HCT116 (cell line): ENCODE measurements at regions not wholly inside any gene's neighbourhood (a gene's known extent, or its start where the extent isn't known, plus 50 kb on each side); places are given as distances from the start of the nearest gene placed in this dataset.

ENCODE experiments used
- ATAC-seq: fragments of 200-7000 bp; cut with Tn5 transposase; 2 replicates; pipeline ENCODE4 v1.9.1; 2020; ENCODE audit warnings: mild to moderate bottlenecking, moderate library complexity
- BruUV-seq: library from RNA; stranded (reverse); fragments of 400-500 nt; replicated peaks from 2 replicates; lab custom pipeline; 2021; lab: Mats Ljungman, UMichigan
- CTCF ChIA-PET: fragments of 300-600 bp; sonication (Branson Sonifier 250); formaldehyde crosslinking; loops from one replicate; lab custom pipeline; 2021; ENCODE audit warnings: antibody characterized with exemption; lab: Charles Lee
- POLR2A ChIA-PET: fragments of 300-600, 350-600 bp; sonication (Branson Sonifier 250); formaldehyde crosslinking; loops from one replicate; lab custom pipeline; 2021; ENCODE audit warnings: antibody characterized with exemption; lab: Charles Lee
- RAD21 ChIA-PET, 2 experiments: fragments of 300-600 bp; sonication (Branson Sonifier 250); formaldehyde crosslinking; loops; one replicate each; lab custom pipeline; 2023; ENCODE audit warnings: low total read pairs in 2 of 2; ENCODE audit not compliant: uncharacterized antibody in 2 of 2, unreplicated experiment in 2 of 2, low non-redundant PET in 1 of 2; lab: Charles Lee
- DNase-seq: peaks from one replicate; pipeline ENCODE4 v3.0.0-alpha.2; 2010; ENCODE audit warnings: low read depth, low spot score
- H2AFZ ChIP-seq: fragments of 200-600 bp; shearing (Covaris generic), sonication (generic); 2 replicates; pipeline ENCODE4 v1.6.1; 2017; ENCODE audit warnings: low read depth, mixed run types, mixed read lengths, antibody characterized with exemption, low read length; ENCODE audit not compliant: poor library complexity, severe bottlenecking
- H3K27ac ChIP-seq: 2 replicates; pipeline ENCODE4 v1.5.1; 2012; ENCODE audit warnings: low read depth, low read length
- H3K27me3 ChIP-seq: fragments of 200-600 bp; sonication (generic); 2 replicates; pipeline ENCODE4 v1.6.1; 2016; ENCODE audit warnings: mixed run types, low read length, mixed read lengths; ENCODE audit not compliant: insufficient read depth
- H3K36me3 ChIP-seq, 2 experiments: fragments of 200-500 bp in 1 of 2; fragments of 200-600 bp in 1 of 2; sonication (Bioruptor generic) in 1 of 2; sonication (generic) in 1 of 2; 2 replicates each; pipeline versions ENCODE4 v1.5.1 to v1.6.1; 2014 to 2016; ENCODE audit warnings: low read length in 2 of 2, inconsistent platforms in 1 of 2, mixed read lengths in 1 of 2, mixed run types in 1 of 2; ENCODE audit not compliant: insufficient read depth in 2 of 2, control insufficient read depth in 1 of 2
- H3K4me1 ChIP-seq, 2 experiments: fragments of 200-600 bp in 1 of 2; sonication (generic) in 1 of 2; 2 replicates each; pipeline versions ENCODE4 v1.5.1 to v1.6.1; 2012 to 2017; ENCODE audit warnings: low read length in 2 of 2, inconsistent platforms in 1 of 2, mild to moderate bottlenecking in 1 of 2, mixed read lengths in 1 of 2, mixed run types in 1 of 2, moderate library complexity in 1 of 2; ENCODE audit not compliant: insufficient read depth in 2 of 2, control insufficient read depth in 1 of 2
- H3K4me2 ChIP-seq: fragments of 200-600 bp; sonication (generic); 2 replicates; pipeline ENCODE4 v1.6.1; 2017; ENCODE audit warnings: mixed run types, low read length, mixed read lengths
- H3K4me3 ChIP-seq, 2 experiments: fragments of 200-600 bp in 1 of 2; sonication (generic) in 1 of 2; replicated peaks in 1 of 2; 2 replicates each; pipeline ENCODE4 v1.5.1; 2011 to 2016; ENCODE audit warnings: low read length in 2 of 2, control low read depth in 1 of 2, low read depth in 1 of 2, mild to moderate bottlenecking in 1 of 2, mixed read lengths in 1 of 2, mixed run types in 1 of 2
- H3K79me2 ChIP-seq: fragments of 200-600 bp; sonication (generic); 2 replicates; pipeline ENCODE4 v1.6.1; 2017; ENCODE audit warnings: mild to moderate bottlenecking, mixed run types, low read length, moderate library complexity, mixed read lengths; ENCODE audit not compliant: insufficient read depth
- H3K9ac ChIP-seq: fragments of 200-600 bp; sonication (generic); 2 replicates; pipeline ENCODE4 v1.6.1; 2016; ENCODE audit warnings: low read length, mixed read lengths
- H3K9me2 ChIP-seq: fragments of 200-600 bp; sonication (generic), shearing (Covaris generic); 2 replicates; pipeline ENCODE4 v1.6.1; 2017; ENCODE audit warnings: mixed run types, mild to moderate bottlenecking, moderate library complexity; ENCODE audit not compliant: insufficient read depth
- H3K9me3 ChIP-seq, 2 experiments: fragments of 200-500 bp in 1 of 2; fragments of 200-600 bp in 1 of 2; sonication (Bioruptor generic) in 1 of 2; sonication (generic) in 1 of 2; 2 replicates each; pipeline ENCODE4 v1.6.1; 2014 to 2017; ENCODE audit warnings: low read length in 2 of 2, mixed read lengths in 2 of 2, inconsistent platforms in 1 of 2, low read depth in 1 of 2, mild to moderate bottlenecking in 1 of 2, mixed run types in 1 of 2, moderate library complexity in 1 of 2; ENCODE audit not compliant: control insufficient read depth in 1 of 2, insufficient read depth in 1 of 2
- H4K20me1 ChIP-seq: fragments of 200-600 bp; sonication (generic), shearing (Covaris generic); 2 replicates; pipeline ENCODE4 v1.6.1; 2017; ENCODE audit warnings: mixed run types, mild to moderate bottlenecking, moderate library complexity; ENCODE audit not compliant: insufficient read depth
- ATF3 ChIP-seq: IDR thresholded peaks from 2 replicates; pipeline ENCODE4 v1.6.1; 2012
- CTCF ChIP-seq, 3 experiments: fragments of 200-600 bp in 1 of 3; sonication (generic) in 1 of 3; IDR thresholded peaks in 2 of 3; conservative IDR thresholded peaks in 1 of 3; 2 replicates each; pipeline ENCODE4 v1.5.1; 2012 to 2017; ENCODE audit warnings: low read depth in 2 of 3, low read length in 2 of 3, antibody characterized with exemption in 1 of 3, borderline replicate concordance in 1 of 3, control low read depth in 1 of 3, mild to moderate bottlenecking in 1 of 3, mixed read lengths in 1 of 3, mixed run types in 1 of 3, moderate library complexity in 1 of 3; ENCODE audit not compliant: insufficient read depth in 1 of 3
- EGR1 ChIP-seq: IDR thresholded peaks from 2 replicates; pipeline ENCODE4 v1.6.1; 2012; ENCODE audit warnings: low read depth
- JUND ChIP-seq: IDR thresholded peaks from 2 replicates; pipeline ENCODE4 v1.6.1; 2012
- MAX ChIP-seq: IDR thresholded peaks from 2 replicates; pipeline ENCODE4 v1.6.1; 2012
- POLR2AphosphoS5 ChIP-seq: IDR thresholded peaks from 2 replicates; pipeline ENCODE4 v1.6.1; 2011; ENCODE audit warnings: mild to moderate bottlenecking, low read depth, low read length, moderate library complexity
- RAD21 ChIP-seq: IDR thresholded peaks from 2 replicates; pipeline ENCODE4 v1.6.1; 2012; ENCODE audit warnings: low read depth, mild to moderate bottlenecking
- SIN3A ChIP-seq: IDR thresholded peaks from 2 replicates; pipeline ENCODE4 v1.6.1; 2012; ENCODE audit warnings: low read depth
- SP1 ChIP-seq: IDR thresholded peaks from 2 replicates; pipeline ENCODE4 v1.6.1; 2012; ENCODE audit warnings: low read depth
- SRF ChIP-seq: IDR thresholded peaks from 2 replicates; pipeline ENCODE4 v1.6.1; 2012; ENCODE audit warnings: low read depth
- TCF7L2 ChIP-seq: IDR thresholded peaks from 2 replicates; pipeline ENCODE4 v1.7.0; 2011; ENCODE audit warnings: borderline replicate concordance, inconsistent platforms; ENCODE audit not compliant: insufficient read depth, insufficient read length; ENCODE audit errors: extremely low read depth
- YY1 ChIP-seq: IDR thresholded peaks from 2 replicates; pipeline ENCODE4 v1.6.1; 2011; ENCODE audit warnings: low read length, low read depth, moderate library complexity, mild to moderate bottlenecking; ENCODE audit not compliant: insufficient replicate concordance; ENCODE audit errors: extremely low read depth
- ZBTB33 ChIP-seq: IDR thresholded peaks from 2 replicates; pipeline ENCODE4 v1.6.1; 2011; ENCODE audit warnings: mild to moderate bottlenecking, low read length, moderate library complexity; ENCODE audit not compliant: insufficient replicate concordance; ENCODE audit errors: extremely low read depth
- ZFX ChIP-seq: fragments of 450-650 bp; IDR thresholded peaks from 2 replicates; pipeline ENCODE4 v1.6.1; 2017
- ZNF274 ChIP-seq: fragments of 200-500 bp; sonication (Bioruptor generic); IDR thresholded peaks from 2 replicates; pipeline ENCODE4 v1.6.1; 2014; ENCODE audit warnings: mild to moderate bottlenecking, low read depth, low read length, inconsistent platforms
- intact Hi-C: fragments of 100-400 bp; cut with micrococcal nuclease; formaldehyde crosslinking; loops from 2 replicates; pipeline ENCODE4 v1.10.0; 2022

GRCh38 chr11:42823546-42823945 lies 488.2 kb upstream of the API5 start:
- CTCF ChIA-PET, result no interaction called here
- Histone ChIP-seq H3K27ac (no peak overlapping the region), H2AFZ (no peak overlapping the region), H3K36me3 (no peaks in the 10 kb centered on the region), H3K9me3 (peaks cover 3 to 4% of the 10 kb centered on the region in 2 experiments; a peak in 2 of 4 replicates), H3K4me2 (no peak overlapping the region), H3K27me3 (no peaks in the 10 kb centered on the region), H4K20me1 (no peaks in the 10 kb centered on the region), H3K4me3 (no peak overlapping the region), H3K79me2 (no peaks in the 10 kb centered on the region), H3K4me1 (no peaks in the 10 kb centered on the region), H3K9me2 (no peaks in the 10 kb centered on the region), H3K9ac (no peak overlapping the region)
- no peak for ATAC-seq
- no TSS peak for BruUV-seq
- intact Hi-C loops, result no loop called here
- POLR2A ChIA-PET, result no interaction called here
- RAD21 ChIA-PET, result no interaction called here
- no peak for DNase-seq
- no peak for TF ChIP-seq ZNF274
- TF ChIP-seq SRF, result no peak
- no peak for TF ChIP-seq CTCF (IDR thresholded peaks at IDR 0.05 in 2 of 3, conservative IDR thresholded peaks at IDR 0.05 in 1 of 3; ENCODE audit: borderline replicate concordance in 1 of 3, insufficient read depth in 1 of 3, low read depth in 2 of 3, low read length in 2 of 3)
- TF ChIP-seq ZFX, result no peak
- TF ChIP-seq RAD21, result no peak
- TF ChIP-seq ZBTB33, result no peak
- TF ChIP-seq POLR2AphosphoS5, result no peak
- TF ChIP-seq SP1, result no peak
- TF ChIP-seq MAX, result no peak
- TF ChIP-seq TCF7L2, result no peak
- no peak for TF ChIP-seq EGR1
- TF ChIP-seq JUND, result no peak
- TF ChIP-seq YY1, result no peak
- TF ChIP-seq SIN3A, result no peak
- no peak for TF ChIP-seq ATF3
